Bronchial epithelial cell (primary cell): ENCODE measurements at regions not wholly inside any gene's neighbourhood (a gene's known extent, or its start where the extent isn't known, plus 50 kb on each side); places are given as distances from the start of the nearest gene placed in this dataset.
"Not testable (repeated sequence)": the region's sequence is repeated elsewhere in the genome, so short reads cannot be mapped to it uniquely, and the experiment has no call there.

ENCODE experiments used
- DNase-seq: peaks from one replicate; pipeline ENCODE4 v3.0.0-alpha.2; 2010; ENCODE audit warnings: low read depth
- FAIRE-seq: peaks from 2 replicates; lab custom pipeline; 2011; peaks lifted over from hg19 to GRCh38; lab: Jason Lieb, UNC
- H3K27me3 ChIP-seq: 2 replicates; pipeline ENCODE4 v1.5.1; 2011; ENCODE audit warnings: low read length; ENCODE audit not compliant: control insufficient read depth, insufficient read depth
- H3K36me3 ChIP-seq: 2 replicates; pipeline ENCODE4 v1.5.1; 2011; ENCODE audit warnings: low read length; ENCODE audit not compliant: control insufficient read depth, insufficient read depth
- H3K4me3 ChIP-seq: 2 replicates; pipeline ENCODE4 v1.5.1; 2011; ENCODE audit warnings: mild to moderate bottlenecking, low read depth, low read length, control low read depth
- CTCF ChIP-seq: IDR thresholded peaks from 2 replicates; pipeline ENCODE4 v1.5.1; 2011; ENCODE audit warnings: mild to moderate bottlenecking, moderate library complexity, low read length, control low read depth, inconsistent platforms; ENCODE audit not compliant: insufficient read depth, severe bottlenecking

GRCh38 chr3:6449099-6449498 lies 411.8 kb upstream of the GRM7 start:
- H3K4me3 ChIP-seq = no peak overlapping the region
- DNase-seq (no peak), FAIRE-seq (no peak)
- no peaks in the 10 kb centered on the region for H3K27me3 ChIP-seq
- no peaks in the 10 kb centered on the region for H3K36me3 ChIP-seq
- TF ChIP-seq CTCF = no peak

DNA sequence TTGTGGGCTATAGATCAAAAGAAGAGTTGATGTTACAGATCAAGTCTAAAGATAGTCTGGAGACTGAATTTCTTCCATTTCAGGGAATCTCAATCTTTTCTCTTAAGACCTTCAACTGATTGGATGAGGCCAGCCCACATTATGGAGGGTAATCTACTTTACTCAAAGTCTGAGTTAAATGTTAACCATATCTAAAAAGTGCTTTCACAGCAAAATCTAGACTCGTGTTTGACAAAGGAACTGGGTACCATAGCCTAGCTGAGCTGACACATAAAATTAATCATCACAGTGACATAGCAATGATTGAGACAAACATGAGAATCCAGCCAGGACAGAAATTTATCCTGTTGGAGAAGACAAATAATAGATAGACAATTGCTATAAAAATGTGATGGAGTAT lies 407.9 kb upstream of the GRM7 start:
- no peaks in the 10 kb centered on the region for H3K36me3 ChIP-seq
- no peaks in the 10 kb centered on the region for H3K27me3 ChIP-seq
- FAIRE-seq (no peak), DNase-seq (no peak)
- H3K4me3 ChIP-seq = no peak overlapping the region
- TF ChIP-seq CTCF = no peak

DNA sequence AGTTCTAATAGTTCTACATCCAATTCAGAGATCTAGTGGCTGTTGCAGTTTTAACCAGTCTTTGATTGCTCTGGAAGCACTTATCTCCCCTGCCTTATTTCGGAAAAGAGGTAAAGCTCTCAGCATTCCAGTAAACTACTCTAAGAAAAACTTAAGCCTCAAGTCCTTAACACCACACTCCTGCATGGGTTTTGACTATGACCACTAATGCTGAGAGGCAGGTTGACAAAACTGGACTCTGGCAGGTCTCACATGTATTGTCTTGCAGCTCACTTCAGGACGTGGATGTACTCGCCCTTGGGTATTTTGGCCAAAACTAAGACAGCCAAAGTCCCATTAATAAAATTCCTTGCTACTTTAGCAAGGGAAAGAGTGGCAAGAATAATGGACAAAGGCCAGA lies 405.9 kb upstream of the GRM7 start:
- FAIRE-seq = no peak
- H3K27me3 ChIP-seq = no peaks in the 10 kb centered on the region
- H3K36me3 ChIP-seq = no peaks in the 10 kb centered on the region
- DNase-seq = no peak
- TF ChIP-seq CTCF = no peak
- no peak overlapping the region for H3K4me3 ChIP-seq

GRCh38 chr3:6467186-6467585 lies 393.7 kb upstream of the GRM7 start:
- no peak for FAIRE-seq

GRCh38 chr3:6468589-6468988 lies 392.3 kb upstream of the GRM7 start:
- no peak for TF ChIP-seq CTCF
- FAIRE-seq (no peak), DNase-seq (no peak)
- no peaks in the 10 kb centered on the region for H3K36me3 ChIP-seq
- no peak overlapping the region for H3K4me3 ChIP-seq
- no peaks in the 10 kb centered on the region for H3K27me3 ChIP-seq

More at GRCh38 chr3:6467186-6467585, 393.7 kb upstream of the GRM7 start:
- Histone ChIP-seq H3K36me3 (no peaks in the 10 kb centered on the region), H3K4me3 (no peak overlapping the region), H3K27me3 (no peaks in the 10 kb centered on the region)
- DNase-seq = no peak
- no peak for TF ChIP-seq CTCF

DNA sequence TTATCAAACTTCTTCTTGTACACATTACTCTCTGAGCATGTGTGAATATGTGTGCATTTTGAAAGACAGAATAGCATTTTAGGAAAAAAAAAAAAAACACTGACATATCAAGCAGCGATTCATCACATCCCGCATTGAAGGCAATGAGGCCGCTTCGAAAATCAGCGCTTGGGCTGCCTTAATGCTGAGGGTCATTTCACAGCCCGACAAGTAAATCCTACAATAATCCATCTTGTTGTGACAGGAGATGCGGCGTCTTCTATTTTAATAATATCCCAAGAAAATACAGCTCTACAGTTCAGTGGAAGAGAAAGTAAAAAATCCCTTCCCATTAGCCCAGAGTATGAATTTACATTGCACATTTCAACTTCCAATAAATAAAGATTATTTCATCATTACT lies 389.2 kb upstream of the GRM7 start:
- H3K36me3 ChIP-seq = no peaks in the 10 kb centered on the region
- no peak overlapping the region for H3K4me3 ChIP-seq
- no peaks in the 10 kb centered on the region for H3K27me3 ChIP-seq
- FAIRE-seq (no peak), DNase-seq (no peak)
- no peak for TF ChIP-seq CTCF

DNA sequence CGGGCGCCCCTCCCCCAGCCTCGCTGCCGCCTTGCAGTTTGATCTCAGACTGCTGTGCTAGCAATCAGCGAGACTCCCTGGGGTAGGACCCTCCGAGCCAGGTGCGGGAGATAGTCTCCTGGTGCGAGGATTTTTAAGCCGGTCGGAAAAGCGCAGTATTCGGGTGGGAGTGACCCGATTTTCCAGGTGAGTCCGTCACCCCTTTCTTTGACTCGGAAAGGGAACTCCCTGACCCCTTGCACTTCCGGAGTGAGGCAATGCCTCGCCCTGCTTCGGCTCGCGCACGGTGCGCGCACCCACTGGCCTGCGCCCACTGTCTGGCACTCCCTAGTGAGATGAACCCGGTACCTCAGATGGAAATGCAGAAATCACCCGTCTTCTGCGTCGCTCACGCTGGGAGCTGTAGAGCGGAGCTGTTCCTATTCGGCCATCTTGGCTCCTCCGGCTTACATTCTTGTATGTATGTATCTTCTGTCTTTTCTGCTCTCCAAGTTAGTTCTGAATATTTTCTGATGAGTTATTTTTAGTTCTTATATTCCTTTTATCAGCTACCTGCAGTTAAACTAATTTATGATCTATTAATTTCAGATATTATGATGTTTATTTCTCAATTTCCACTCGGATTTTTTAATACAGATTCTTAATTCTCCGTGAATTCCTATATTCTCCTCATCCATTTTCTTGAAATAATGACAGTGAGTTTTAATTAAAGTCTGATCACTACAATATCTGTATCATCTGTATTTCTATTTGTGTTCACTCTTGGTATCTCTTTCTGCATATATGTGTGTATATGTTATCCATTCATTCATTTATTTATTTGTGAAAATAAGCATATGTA lies 370.2 kb upstream of the GRM7 start:
- H3K4me3 ChIP-seq, H3K27me3 ChIP-seq, DNase-seq, FAIRE-seq, H3K36me3 ChIP-seq: not testable (repeated sequence)
